VCaP (cell line): ENCODE measurements at regions not wholly inside any gene's neighbourhood (a gene's known extent, or its start where the extent isn't known, plus 50 kb on each side); places are given as distances from the start of the nearest gene placed in this dataset.

Experiments used
- H3K27ac ChIP-seq: fragments of 450-650 bp; 2 replicates; pipeline ENCODE4 v1.5.1; 2017
- CTCF ChIP-seq: fragments of 450-650 bp; conservative IDR thresholded peaks from 2 replicates; pipeline ENCODE4 v1.5.1; 2017; ENCODE audit warnings: mild to moderate bottlenecking, moderate library complexity

DNA sequence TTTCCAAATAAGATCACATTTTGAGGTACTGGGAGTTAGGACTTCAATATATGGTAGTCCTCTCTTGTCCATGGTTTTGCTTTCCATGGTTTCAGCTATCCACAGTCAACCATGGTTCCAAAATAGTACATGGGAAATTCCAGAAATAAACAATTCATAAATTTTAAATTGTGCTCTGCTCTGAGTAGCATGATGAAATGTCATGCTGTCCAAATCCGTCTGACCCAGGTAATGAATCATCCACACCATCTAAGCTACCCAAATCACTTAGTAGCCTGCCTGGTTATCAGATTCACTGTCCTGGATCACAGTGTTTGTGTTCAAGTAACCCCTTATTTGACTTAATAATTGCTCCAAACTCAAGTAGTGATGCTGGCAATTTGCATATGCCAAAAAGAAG is 197.9 kb downstream of the TMTC3 start:
- no peak overlapping the region for H3K27ac ChIP-seq

GRCh38 chr12:88342251-88342806 is 200.2 kb downstream of the TMTC3 start:
- no peak for TF ChIP-seq CTCF
- no peak overlapping the region for H3K27ac ChIP-seq

More for the DNA sequence above, 197.9 kb downstream of the TMTC3 start:
- TF ChIP-seq CTCF: no peak

DNA sequence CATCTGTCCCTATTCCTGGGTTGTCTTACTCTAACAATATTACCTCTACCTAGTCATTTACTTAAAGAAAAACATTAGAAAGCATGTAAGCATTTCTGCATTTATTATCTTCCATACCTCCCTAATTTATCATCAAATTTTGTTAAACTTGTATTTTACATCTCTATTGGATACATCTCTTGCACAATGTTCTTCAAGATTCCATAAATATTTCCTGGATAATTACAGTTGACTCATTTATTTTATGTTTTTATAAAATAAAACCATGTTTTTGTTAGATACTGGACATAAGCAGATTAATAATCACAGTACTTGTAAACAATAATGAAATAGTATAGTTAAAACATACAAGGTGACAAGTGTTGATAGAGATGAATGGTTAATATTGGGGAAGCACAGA is 209.0 kb downstream of the TMTC3 start:
- H3K27ac ChIP-seq: no peak overlapping the region
- no peak for TF ChIP-seq CTCF

DNA sequence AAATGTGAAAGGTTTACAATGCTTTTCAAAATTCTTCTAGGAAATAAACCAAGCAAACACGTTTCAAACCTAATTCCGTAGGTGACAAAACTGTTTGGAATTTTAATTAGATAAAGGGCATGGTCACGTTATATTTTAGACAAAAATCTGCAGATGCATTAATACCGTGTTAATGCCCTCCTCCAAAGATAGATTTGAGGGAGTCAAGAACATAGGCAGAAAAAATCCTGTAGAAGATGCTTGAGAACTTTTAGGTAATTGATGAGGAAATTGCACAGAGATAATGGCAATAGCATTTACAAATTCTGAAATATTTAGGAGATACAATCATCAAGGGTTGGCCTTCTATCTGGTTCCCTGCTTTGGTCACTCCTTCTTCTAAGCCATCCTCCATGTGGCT is 212.6 kb downstream of the TMTC3 start:
- TF ChIP-seq CTCF: no peak
- no peak overlapping the region for H3K27ac ChIP-seq

GRCh38 chr12:88360343-88360742 is 218.2 kb downstream of the TMTC3 start:
- no peak overlapping the region for H3K27ac ChIP-seq
- no peak for TF ChIP-seq CTCF

- no peak for TF ChIP-seq CTCF
- no peak overlapping the region for H3K27ac ChIP-seq
Measured at GRCh38 chr12:88361493-88361892, 218.8 kb downstream of the KITLG start.

- no peak overlapping the region for H3K27ac ChIP-seq
- no peak for TF ChIP-seq CTCF
Measured at GRCh38 chr12:88362439-88362838, 217.8 kb downstream of the KITLG start.
